Trophoblast cell (in vitro differentiated cells and primary cell): ENCODE measurements at regions not wholly inside any gene's neighbourhood (a gene's known extent, or its start where the extent isn't known, plus 50 kb on each side); places are given as distances from the start of the nearest gene placed in this dataset.

Experiments
- DNase-seq, 2 donors: peaks; one replicate each; pipeline ENCODE4 v3.0.0-alpha.2; 2016
- H2AFZ ChIP-seq: 2 replicates; pipeline ENCODE4 v1.6.1; 2013; ENCODE audit warnings: low read length, moderate library complexity, mild to moderate bottlenecking; ENCODE audit not compliant: insufficient read depth, poor library complexity
- H2AK5ac ChIP-seq: 2 replicates; pipeline ENCODE4 v1.6.1; 2013; ENCODE audit warnings: mild to moderate bottlenecking, low read length
- H2BK120ac ChIP-seq: 2 replicates; pipeline ENCODE4 v1.6.1; 2013; ENCODE audit warnings: low read length, mild to moderate bottlenecking, moderate library complexity; ENCODE audit not compliant: insufficient read depth, poor library complexity
- H2BK12ac ChIP-seq: 2 replicates; pipeline ENCODE4 v1.6.1; 2013; ENCODE audit warnings: mild to moderate bottlenecking, low read length, moderate library complexity
- H2BK5ac ChIP-seq: 2 replicates; pipeline ENCODE4 v1.6.1; 2013; ENCODE audit warnings: low read length, low read depth, moderate library complexity, mild to moderate bottlenecking; ENCODE audit not compliant: poor library complexity
- H3K14ac ChIP-seq: 2 replicates; pipeline ENCODE4 v1.6.1; 2013; ENCODE audit warnings: mild to moderate bottlenecking, low read length
- H3K18ac ChIP-seq: 2 replicates; pipeline ENCODE4 v1.6.1; 2013; ENCODE audit warnings: mild to moderate bottlenecking, low read length
- H3K23ac ChIP-seq: 2 replicates; pipeline ENCODE4 v1.6.1; 2013; ENCODE audit warnings: low read length
- H3K27ac ChIP-seq: 2 replicates; pipeline ENCODE4 v1.5.1; 2013; ENCODE audit warnings: low read depth, mild to moderate bottlenecking, inconsistent platforms, low read length, moderate library complexity
- H3K27me3 ChIP-seq: 2 replicates; pipeline ENCODE4 v1.6.1; 2013; ENCODE audit warnings: inconsistent platforms, mild to moderate bottlenecking, low read length, moderate library complexity; ENCODE audit not compliant: insufficient read depth
- H3K36me3 ChIP-seq, 2 experiments: 1 replicate in 1 of 2; 2 replicates in 1 of 2; pipeline ENCODE4 v1.6.1; 2013; ENCODE audit warnings: low read length in 2 of 2, mild to moderate bottlenecking in 2 of 2, moderate library complexity in 1 of 2; ENCODE audit not compliant: insufficient read depth in 2 of 2, control insufficient read depth in 1 of 2
- H3K4ac ChIP-seq: 2 replicates; pipeline ENCODE4 v1.6.1; 2013; ENCODE audit warnings: low read depth, mild to moderate bottlenecking, low read length, moderate library complexity
- H3K4me1 ChIP-seq, 2 experiments: 1 replicate in 1 of 2; 2 replicates in 1 of 2; pipeline ENCODE4 v1.6.1; 2013; ENCODE audit warnings: low read length in 2 of 2, mild to moderate bottlenecking in 2 of 2, moderate library complexity in 1 of 2; ENCODE audit not compliant: insufficient read depth in 2 of 2, control insufficient read depth in 1 of 2
- H3K4me2 ChIP-seq: 2 replicates; pipeline ENCODE4 v1.6.1; 2013; ENCODE audit warnings: inconsistent platforms, mild to moderate bottlenecking, low read length, moderate library complexity
- H3K4me3 ChIP-seq: 2 replicates; pipeline ENCODE4 v1.5.1; 2013; ENCODE audit warnings: mild to moderate bottlenecking, low read depth, low read length, inconsistent platforms
- H3K79me1 ChIP-seq: one replicate; pipeline ENCODE4 v1.6.1; 2013; ENCODE audit warnings: low read length
- H3K79me2 ChIP-seq: 2 replicates; pipeline ENCODE4 v1.6.1; 2013; ENCODE audit warnings: low read length, mild to moderate bottlenecking; ENCODE audit not compliant: control insufficient read depth, insufficient read depth, poor library complexity
- H3K9ac ChIP-seq: 2 replicates; pipeline ENCODE4 v1.6.1; 2013; ENCODE audit warnings: mild to moderate bottlenecking, low read length
- H3K9me3 ChIP-seq: 2 replicates; pipeline ENCODE4 v1.6.1; 2013; ENCODE audit warnings: low read depth, mild to moderate bottlenecking, control low read depth, inconsistent platforms, low read length; ENCODE audit not compliant: insufficient read depth
- H4K12ac ChIP-seq: 2 replicates; pipeline ENCODE4 v1.6.1; 2013; ENCODE audit warnings: low read depth, mild to moderate bottlenecking, low read length, moderate library complexity
- H4K8ac ChIP-seq: 2 replicates; pipeline ENCODE4 v1.6.1; 2013; ENCODE audit warnings: low read depth, mild to moderate bottlenecking, low read length, moderate library complexity
- H4K91ac ChIP-seq: one replicate; pipeline ENCODE4 v1.6.1; 2013; ENCODE audit warnings: low read depth, mild to moderate bottlenecking, low read length, moderate library complexity
- WGBS: extraction: QIAGEN DNeasy Blood & Tissue Kit; methylation state at CpG from one replicate; pipeline ENCODE4 v1.1.7; 2013; ENCODE audit warnings: missing lambda C conversion rate; ENCODE audit not compliant: insufficient read length, insufficient coverage; ENCODE audit errors: extremely low coverage; 5-methylcytosine and 5-hydroxymethylcytosine counted together

- H2AK5ac ChIP-seq: peak overlapping the region; percentile 95
- peak overlapping the region; percentile 35 for H2BK120ac ChIP-seq
- no peaks in the 10 kb centered on the region for H3K79me2 ChIP-seq
- H4K91ac ChIP-seq: peak overlapping the region; percentile 62
- peak overlapping the region; percentile 49 for H2BK5ac ChIP-seq
- H3K4me1 ChIP-seq: peaks cover 20 to 37% of the 10 kb centered on the region in 2 experiments
- no peak overlapping the region for H3K4me3 ChIP-seq
- H2AFZ ChIP-seq: no peak overlapping the region
- H3K27ac ChIP-seq: peak overlapping the region; percentile 70
- peak overlapping the region; percentile 63 for H3K18ac ChIP-seq
- peak overlapping the region; percentile 35 for H3K4ac ChIP-seq
- H3K4me2 ChIP-seq: peak overlapping the region; percentile 20
- H3K23ac ChIP-seq: no peak overlapping the region
- H3K9ac ChIP-seq: no peak overlapping the region
- H4K12ac ChIP-seq: no peak overlapping the region
- peak overlapping the region; percentile 46 for H4K8ac ChIP-seq
- H3K14ac ChIP-seq: peak overlapping the region; percentile 52
- no CpG with 5 or more reads among the region's 5 CpGs for WGBS
- no peaks in the 10 kb centered on the region for H3K36me3 ChIP-seq
- peaks cover 21% of the 10 kb centered on the region for H3K79me1 ChIP-seq
- peaks cover 3% of the 10 kb centered on the region for H3K9me3 ChIP-seq
- no peak for DNase-seq
- H3K27me3 ChIP-seq: no peaks in the 10 kb centered on the region
- peak overlapping the region; percentile 95 for H2BK12ac ChIP-seq
Measured at GRCh38 chr7:131649003-131649541, 92.6 kb upstream of the PODXL start.

- no peak overlapping the region for H3K18ac ChIP-seq
- no peaks in the 10 kb centered on the region for H3K79me2 ChIP-seq
- peak overlapping the region; percentile 99 for H2BK120ac ChIP-seq
- no peaks in the 10 kb centered on the region for H3K9me3 ChIP-seq
- H3K36me3 ChIP-seq: no peaks in the 10 kb centered on the region
- no peak overlapping the region for H3K14ac ChIP-seq
- H3K9ac ChIP-seq: no peak overlapping the region
- DNase-seq: peak; percentile 16 to 44
- H2BK12ac ChIP-seq: peak overlapping the region; percentile 94
- H3K27me3 ChIP-seq: no peaks in the 10 kb centered on the region
- H4K8ac ChIP-seq: peak overlapping the region; percentile 54
- H4K12ac ChIP-seq: no peak overlapping the region
- peak overlapping the region; percentile 94 for H2BK5ac ChIP-seq
- H2AFZ ChIP-seq: no peak overlapping the region
- H3K79me1 ChIP-seq: peaks cover 20% of the 10 kb centered on the region
- no CpG with 5 or more reads among the region's 3 CpGs for whole genome bisulfite sequencing
- H2AK5ac ChIP-seq: no peak overlapping the region
- peak overlapping the region; percentile 57 for H3K27ac ChIP-seq
- peak overlapping the region; percentile 99 for H4K91ac ChIP-seq
- H3K4ac ChIP-seq: no peak overlapping the region
- peak overlapping the region; percentile 20 for H3K4me2 ChIP-seq
- H3K4me1 ChIP-seq: peaks cover 20 to 31% of the 10 kb centered on the region in 2 experiments
- no peak overlapping the region for H3K4me3 ChIP-seq
- H3K23ac ChIP-seq: no peak overlapping the region
Measured at GRCh38 chr7:131648491-131648890, 92.1 kb upstream of the PODXL start.

GRCh38 chr7:131646203-131646602, 89.8 kb upstream of the PODXL start:
- H3K27me3 ChIP-seq: no peaks in the 10 kb centered on the region
- H3K23ac ChIP-seq: no peak overlapping the region
- no peak overlapping the region for H2BK120ac ChIP-seq
- no peak overlapping the region for H3K18ac ChIP-seq
- no peak overlapping the region for H4K12ac ChIP-seq
- no peak for DNase-seq
- no peak overlapping the region for H4K8ac ChIP-seq
- H3K79me2 ChIP-seq: no peaks in the 10 kb centered on the region
- H3K9me3 ChIP-seq: no peaks in the 10 kb centered on the region
- H2BK5ac ChIP-seq: no peak overlapping the region
- no peak overlapping the region for H2BK12ac ChIP-seq
- H2AFZ ChIP-seq: no peak overlapping the region
- WGBS: no CpG with 5 or more reads among the region's 4 CpGs
- peaks cover 18% of the 10 kb centered on the region for H3K79me1 ChIP-seq
- H3K36me3 ChIP-seq: no peaks in the 10 kb centered on the region
- H3K4me2 ChIP-seq: no peak overlapping the region
- H3K9ac ChIP-seq: no peak overlapping the region
- H3K4me3 ChIP-seq: no peak overlapping the region
- no peak overlapping the region for H3K4ac ChIP-seq
- no peak overlapping the region for H3K14ac ChIP-seq
- H3K4me1 ChIP-seq: peaks cover 27 to 32% of the 10 kb centered on the region in 2 experiments
- no peak overlapping the region for H2AK5ac ChIP-seq
- no peak overlapping the region for H4K91ac ChIP-seq
- no peak overlapping the region for H3K27ac ChIP-seq

GRCh38 chr7:131642429-131642828, 86.0 kb upstream of the PODXL start:
- Histone ChIP-seq H2BK5ac (no peak overlapping the region), H3K9me3 (no peaks in the 10 kb centered on the region), H3K23ac (no peak overlapping the region), H3K4ac (no peak overlapping the region), H3K27me3 (no peaks in the 10 kb centered on the region), H3K4me3 (no peak overlapping the region), H4K8ac (no peak overlapping the region), H4K12ac (no peak overlapping the region), H3K9ac (no peak overlapping the region), H2AK5ac (no peak overlapping the region), H3K36me3 (no peaks in the 10 kb centered on the region), H3K18ac (no peak overlapping the region), H2BK12ac (peak overlapping the region; percentile 61), H3K14ac (peak overlapping the region; percentile 11), H3K79me1 (peaks cover 9% of the 10 kb centered on the region), H2AFZ (no peak overlapping the region), H3K27ac (no peak overlapping the region), H2BK120ac (peak overlapping the region; percentile 19), H3K79me2 (peaks cover 2% of the 10 kb centered on the region), H3K4me2 (no peak overlapping the region), H3K4me1 (peaks cover 29 to 31% of the 10 kb centered on the region in 2 experiments), H4K91ac (peak overlapping the region; percentile 42)
- DNase-seq: no peak
- WGBS: no CpG with 5 or more reads among the region's 3 CpGs
